ENCODE measurements at regions not wholly inside any gene's neighbourhood (a gene's known extent, or its start where the extent isn't known, plus 50 kb on each side); places are given as distances from the start of the nearest gene placed in this dataset.

GRCh38 chr3:34388830-34389229 is 590.4 kb downstream of the PDCD6IP start:
- Histone ChIP-seq H2AFZ (ENCODE audit: low read depth, low read length) (no peak overlapping the region), H3K36me3 (ENCODE audit: control insufficient read depth in 1 of 2, insufficient read depth in 2 of 2, low read depth in 1 of 2, low read length in 2 of 2) (no peaks in the 10 kb centered on the region), H3K27ac (ENCODE audit: low read length, poor library complexity, severe bottlenecking) (no peak overlapping the region), H3K18ac (ENCODE audit: low read depth in 1 of 2, low read length in 2 of 2) (no peak overlapping the region), H3K14ac (ENCODE audit: low read length in 2 of 2) (no peak overlapping the region), H3K79me1 (replicated peaks; ENCODE audit: low read length, poor library complexity, severe bottlenecking) (no peaks in the 10 kb centered on the region), H3K9ac (ENCODE audit: low read length) (no peak overlapping the region), H3K9me3 (ENCODE audit: control insufficient read depth, low read length) (no peaks in the 10 kb centered on the region), H2BK120ac (ENCODE audit: low read depth, low read length) (no peak overlapping the region), H2BK12ac (ENCODE audit: low read length in 2 of 2) (no peak overlapping the region), H2BK5ac (ENCODE audit: low read depth, low read length, poor library complexity, severe bottlenecking) (no peak overlapping the region), H3K27me3 (ENCODE audit: control insufficient read depth in 1 of 2, insufficient read depth in 1 of 2, low read length in 2 of 2) (no peaks in the 10 kb centered on the region), H4K8ac (ENCODE audit: low read length) (no peak overlapping the region), H3K4ac (ENCODE audit: low read depth in 1 of 2, low read length in 2 of 2) (no peak overlapping the region), H2AK5ac (ENCODE audit: low read length, severe bottlenecking) (no peak overlapping the region), H3K23ac (ENCODE audit: low read length in 2 of 2) (no peak overlapping the region), H4K91ac (ENCODE audit: low read length) (no peak overlapping the region), H2BK15ac (ENCODE audit: low read depth, poor library complexity, severe bottlenecking) (no peak overlapping the region), H3K4me3 (ENCODE audit: insufficient read depth in 1 of 2, low read depth in 1 of 2, low read length in 2 of 2) (no peak overlapping the region), H3K4me1 (ENCODE audit: control insufficient read depth, insufficient read depth, low read depth, low read length) (no peaks in the 10 kb centered on the region), H3K4me2 (ENCODE audit: low read length, poor library complexity, severe bottlenecking) (no peak overlapping the region)
- DNase-seq = no peak
- WGBS = 100% methylated on average over 1 of the region's 2 CpGs

DNA sequence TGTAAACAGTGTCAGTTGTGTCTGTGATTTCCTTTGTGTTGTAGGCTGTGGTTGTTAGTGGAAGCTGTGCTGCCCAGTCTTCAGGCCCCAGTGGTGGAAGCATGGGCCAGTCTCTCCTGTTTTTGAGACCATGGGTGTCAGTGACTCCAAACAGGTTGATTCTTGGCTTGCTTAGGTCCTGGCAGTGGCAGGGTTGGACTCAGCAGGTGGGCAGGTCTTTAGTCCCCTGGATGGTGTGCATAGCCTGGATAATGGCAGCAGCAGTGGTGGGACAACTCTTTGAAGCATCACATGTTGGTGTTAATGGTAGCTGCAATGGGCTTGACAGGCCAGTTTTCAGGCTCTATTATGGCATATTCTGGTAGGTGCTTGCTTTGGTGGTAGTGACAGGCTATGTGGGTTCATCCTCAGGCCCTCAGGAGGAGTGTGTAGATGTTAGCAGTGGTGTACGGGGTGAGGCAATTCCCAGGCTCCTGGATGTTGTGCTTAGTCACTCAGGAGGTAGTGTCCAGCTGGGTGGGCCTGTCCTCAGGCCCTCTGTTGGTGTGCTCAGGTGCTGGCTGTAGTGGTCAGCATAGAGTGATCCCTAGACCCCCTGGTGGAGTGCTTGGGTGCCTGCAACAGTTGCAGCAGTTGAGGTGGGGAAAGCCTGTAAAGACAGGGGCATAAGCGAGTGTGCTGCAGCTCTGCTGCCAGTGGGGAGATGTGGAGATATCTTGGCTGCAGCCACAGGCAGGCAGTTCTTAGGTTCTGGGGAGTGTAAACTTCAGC is 596.7 kb downstream of the PDCD6IP start:
- no peak overlapping the region for H4K91ac ChIP-seq (ENCODE audit: low read length)
- no peak overlapping the region for H2BK15ac ChIP-seq (ENCODE audit: low read depth, poor library complexity, severe bottlenecking)
- H3K9me3 ChIP-seq (ENCODE audit: control insufficient read depth, low read length) = peaks cover 21% of the 10 kb centered on the region
- no peak overlapping the region for H2BK120ac ChIP-seq (ENCODE audit: low read depth, low read length)
- no peaks in the 10 kb centered on the region for H3K79me1 ChIP-seq (replicated peaks; ENCODE audit: low read length, poor library complexity, severe bottlenecking)
- no peak overlapping the region for H2BK12ac ChIP-seq (ENCODE audit: low read length in 2 of 2)
- H3K4me3 ChIP-seq (ENCODE audit: insufficient read depth in 1 of 2, low read depth in 1 of 2, low read length in 2 of 2) = no peak overlapping the region
- no peak for DNase-seq
- H2BK5ac ChIP-seq (ENCODE audit: low read depth, low read length, poor library complexity, severe bottlenecking) = no peak overlapping the region
- 85% methylated on average over 2 of the region's 2 CpGs for WGBS
- no peak overlapping the region for H3K4me2 ChIP-seq (ENCODE audit: low read length, poor library complexity, severe bottlenecking)
- no peak overlapping the region for H2AFZ ChIP-seq (ENCODE audit: low read depth, low read length)
- H3K23ac ChIP-seq (ENCODE audit: low read length in 2 of 2) = no peak overlapping the region
- H3K36me3 ChIP-seq (ENCODE audit: control insufficient read depth in 1 of 2, insufficient read depth in 2 of 2, low read depth in 1 of 2, low read length in 2 of 2) = no peaks in the 10 kb centered on the region
- no peak overlapping the region for H3K14ac ChIP-seq (ENCODE audit: low read length in 2 of 2)
- no peak overlapping the region for H3K9ac ChIP-seq (ENCODE audit: low read length)
- H3K4ac ChIP-seq (ENCODE audit: low read depth in 1 of 2, low read length in 2 of 2) = no peak overlapping the region
- no peaks in the 10 kb centered on the region for H3K4me1 ChIP-seq (ENCODE audit: control insufficient read depth, insufficient read depth, low read depth, low read length)
- H2AK5ac ChIP-seq (ENCODE audit: low read length, severe bottlenecking) = no peak overlapping the region
- H3K18ac ChIP-seq (ENCODE audit: low read depth in 1 of 2, low read length in 2 of 2) = no peak overlapping the region
- H3K27ac ChIP-seq (ENCODE audit: low read length, poor library complexity, severe bottlenecking) = no peak overlapping the region
- H4K8ac ChIP-seq (ENCODE audit: low read length) = no peak overlapping the region
- no peaks in the 10 kb centered on the region for H3K27me3 ChIP-seq (ENCODE audit: control insufficient read depth in 1 of 2, insufficient read depth in 1 of 2, low read length in 2 of 2)

- Histone ChIP-seq H3K4me2 (ENCODE audit: low read length, poor library complexity, severe bottlenecking) (no peak overlapping the region), H4K91ac (ENCODE audit: low read length) (no peak overlapping the region), H3K27ac (ENCODE audit: low read length, poor library complexity, severe bottlenecking) (no peak overlapping the region), H3K23ac (ENCODE audit: low read length in 2 of 2) (no peak overlapping the region), H4K8ac (ENCODE audit: low read length) (no peak overlapping the region), H2AK5ac (ENCODE audit: low read length, severe bottlenecking) (no peak overlapping the region), H3K14ac (ENCODE audit: low read length in 2 of 2) (no peak overlapping the region), H3K27me3 (ENCODE audit: control insufficient read depth in 1 of 2, insufficient read depth in 1 of 2, low read length in 2 of 2) (no peaks in the 10 kb centered on the region), H3K18ac (ENCODE audit: low read depth in 1 of 2, low read length in 2 of 2) (no peak overlapping the region), H3K4me1 (ENCODE audit: control insufficient read depth, insufficient read depth, low read depth, low read length) (no peaks in the 10 kb centered on the region), H2BK5ac (ENCODE audit: low read depth, low read length, poor library complexity, severe bottlenecking) (no peak overlapping the region), H3K4ac (ENCODE audit: low read depth in 1 of 2, low read length in 2 of 2) (no peak overlapping the region), H3K36me3 (ENCODE audit: control insufficient read depth in 1 of 2, insufficient read depth in 2 of 2, low read depth in 1 of 2, low read length in 2 of 2) (no peaks in the 10 kb centered on the region), H2BK12ac (ENCODE audit: low read length in 2 of 2) (no peak overlapping the region), H2AFZ (ENCODE audit: low read depth, low read length) (no peak overlapping the region), H2BK15ac (ENCODE audit: low read depth, poor library complexity, severe bottlenecking) (no peak overlapping the region), H3K9me3 (ENCODE audit: control insufficient read depth, low read length) (peaks cover 22% of the 10 kb centered on the region), H3K9ac (ENCODE audit: low read length) (no peak overlapping the region), H2BK120ac (ENCODE audit: low read depth, low read length) (no peak overlapping the region), H3K4me3 (ENCODE audit: insufficient read depth in 1 of 2, low read depth in 1 of 2, low read length in 2 of 2) (no peak overlapping the region), H3K79me1 (replicated peaks; ENCODE audit: low read length, poor library complexity, severe bottlenecking) (no peaks in the 10 kb centered on the region)
- WGBS = 78% methylated on average over 1 of the region's 1 CpG
- no peak for DNase-seq
Measured at GRCh38 chr3:34396288-34396687, 597.9 kb downstream of the PDCD6IP start.

DNA sequence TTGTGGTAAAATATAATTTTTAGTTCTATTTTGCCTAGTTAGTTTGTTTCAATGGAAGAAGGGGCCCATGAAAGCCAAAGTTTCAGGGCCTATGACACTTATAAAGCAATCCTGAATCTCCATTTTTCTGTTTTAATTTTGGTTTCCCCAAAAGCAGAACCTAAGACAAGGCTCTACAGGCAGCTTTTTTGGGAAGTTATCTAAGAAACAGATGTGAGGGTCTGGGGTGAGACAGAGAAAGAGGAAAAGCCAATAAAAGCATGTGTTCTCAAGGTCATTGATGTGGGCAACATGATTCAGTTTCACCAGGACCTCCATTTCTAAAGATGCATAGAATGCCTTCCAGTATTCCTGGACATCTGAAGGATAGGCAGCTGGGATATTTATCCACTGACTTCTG is 598.5 kb downstream of the PDCD6IP start:
- Histone ChIP-seq H3K27me3 (ENCODE audit: control insufficient read depth in 1 of 2, insufficient read depth in 1 of 2, low read length in 2 of 2) (no peaks in the 10 kb centered on the region), H3K4me3 (ENCODE audit: insufficient read depth in 1 of 2, low read depth in 1 of 2, low read length in 2 of 2) (no peak overlapping the region), H3K18ac (ENCODE audit: low read depth in 1 of 2, low read length in 2 of 2) (no peak overlapping the region), H4K8ac (ENCODE audit: low read length) (no peak overlapping the region), H3K23ac (ENCODE audit: low read length in 2 of 2) (no peak overlapping the region), H3K4ac (ENCODE audit: low read depth in 1 of 2, low read length in 2 of 2) (no peak overlapping the region), H3K4me1 (ENCODE audit: control insufficient read depth, insufficient read depth, low read depth, low read length) (no peaks in the 10 kb centered on the region), H4K91ac (ENCODE audit: low read length) (no peak overlapping the region), H3K4me2 (ENCODE audit: low read length, poor library complexity, severe bottlenecking) (no peak overlapping the region), H2AFZ (ENCODE audit: low read depth, low read length) (no peak overlapping the region), H3K79me1 (replicated peaks; ENCODE audit: low read length, poor library complexity, severe bottlenecking) (no peaks in the 10 kb centered on the region), H3K9ac (ENCODE audit: low read length) (no peak overlapping the region), H2BK15ac (ENCODE audit: low read depth, poor library complexity, severe bottlenecking) (no peak overlapping the region), H3K9me3 (ENCODE audit: control insufficient read depth, low read length) (peaks cover 23% of the 10 kb centered on the region), H2BK120ac (ENCODE audit: low read depth, low read length) (no peak overlapping the region), H3K27ac (ENCODE audit: low read length, poor library complexity, severe bottlenecking) (no peak overlapping the region), H2BK12ac (ENCODE audit: low read length in 2 of 2) (no peak overlapping the region), H3K14ac (ENCODE audit: low read length in 2 of 2) (no peak overlapping the region), H3K36me3 (ENCODE audit: control insufficient read depth in 1 of 2, insufficient read depth in 2 of 2, low read depth in 1 of 2, low read length in 2 of 2) (no peaks in the 10 kb centered on the region), H2BK5ac (ENCODE audit: low read depth, low read length, poor library complexity, severe bottlenecking) (no peak overlapping the region), H2AK5ac (ENCODE audit: low read length, severe bottlenecking) (no peak overlapping the region)
- no peak for DNase-seq

All from mesenchymal stem cell (in vitro differentiated cells and primary cell).